GM12875 (cell line): ENCODE measurements at regions not wholly inside any gene's neighbourhood (a gene's known extent, or its start where the extent isn't known, plus 50 kb on each side); places are given as distances from the start of the nearest gene placed in this dataset.

Experiments
- H3K4me3 ChIP-seq: one replicate; pipeline ENCODE4 v1.5.1; 2011; ENCODE audit warnings: low read depth, low read length, control low read depth
- CTCF ChIP-seq: IDR thresholded peaks from 2 replicates; pipeline ENCODE4 v1.5.1; 2011; ENCODE audit warnings: low read depth, mild to moderate bottlenecking, control low read depth, inconsistent platforms, low read length, moderate library complexity, borderline replicate concordance; ENCODE audit not compliant: insufficient read depth

- TF ChIP-seq CTCF = no peak
- no peak overlapping the region for H3K4me3 ChIP-seq
Measured at GRCh38 chr6:109295774-109296156, 86.5 kb downstream of the CD164 start.

DNA sequence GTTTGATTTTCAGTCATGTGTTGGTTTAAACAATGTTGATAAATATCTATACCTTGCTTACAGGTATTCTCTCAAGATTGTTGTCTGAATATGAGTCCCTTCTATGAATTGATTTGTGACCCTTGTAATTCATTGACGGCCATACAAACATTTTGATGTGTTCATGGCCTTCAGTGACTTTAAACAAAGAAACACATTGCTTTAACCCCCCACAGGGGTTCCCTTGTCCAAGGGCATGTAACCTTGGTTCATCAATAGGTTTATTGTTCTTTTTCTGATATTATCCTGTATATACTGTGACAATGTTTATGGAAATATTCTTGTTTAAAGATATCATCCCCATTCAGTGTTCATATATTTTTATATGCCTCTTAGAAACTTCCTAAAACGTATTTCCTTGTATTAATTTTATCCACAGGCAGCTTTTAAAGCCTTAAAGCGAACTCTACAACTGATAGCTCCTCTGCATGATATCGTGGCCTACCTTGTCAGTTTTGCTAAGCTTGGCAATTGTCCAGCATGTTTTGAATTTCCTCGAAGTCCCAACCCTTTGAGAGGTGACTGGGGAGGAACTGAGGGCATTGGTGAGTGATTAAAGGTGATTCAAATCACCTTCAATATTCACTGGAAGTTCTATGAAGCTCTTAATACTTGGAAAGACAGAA, 87.0 kb downstream of the CD164 start:
- no peak for TF ChIP-seq CTCF
- no peak overlapping the region for H3K4me3 ChIP-seq

DNA sequence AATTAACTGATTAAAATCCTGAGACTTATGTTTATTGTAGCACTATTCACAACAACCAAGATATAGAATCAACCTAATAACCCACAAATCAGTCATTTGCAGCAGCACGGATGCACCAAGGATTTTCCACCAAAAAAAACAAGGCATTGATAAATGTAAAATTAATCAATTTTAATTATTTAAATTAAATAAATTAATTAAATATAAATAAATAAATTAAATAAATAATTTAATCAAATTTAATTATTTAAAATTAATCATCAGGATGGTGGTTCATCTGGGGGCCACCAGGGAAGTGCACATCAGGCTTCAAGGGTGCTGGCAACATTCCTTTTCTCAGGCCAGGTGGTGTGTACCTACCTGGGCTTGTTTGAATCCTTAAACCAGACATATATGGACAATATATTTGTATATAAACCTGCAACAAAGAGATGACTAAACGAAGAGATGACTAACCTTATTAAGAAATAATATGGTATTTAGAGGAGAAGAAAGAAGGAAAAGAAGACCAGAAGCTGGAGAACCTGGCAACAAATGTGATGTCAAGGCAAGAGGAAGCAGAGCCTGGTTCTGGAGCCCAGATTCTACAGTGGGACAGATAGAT, 89.2 kb downstream of the CD164 start:
- TF ChIP-seq CTCF = no peak
- H3K4me3 ChIP-seq = no peak overlapping the region

DNA sequence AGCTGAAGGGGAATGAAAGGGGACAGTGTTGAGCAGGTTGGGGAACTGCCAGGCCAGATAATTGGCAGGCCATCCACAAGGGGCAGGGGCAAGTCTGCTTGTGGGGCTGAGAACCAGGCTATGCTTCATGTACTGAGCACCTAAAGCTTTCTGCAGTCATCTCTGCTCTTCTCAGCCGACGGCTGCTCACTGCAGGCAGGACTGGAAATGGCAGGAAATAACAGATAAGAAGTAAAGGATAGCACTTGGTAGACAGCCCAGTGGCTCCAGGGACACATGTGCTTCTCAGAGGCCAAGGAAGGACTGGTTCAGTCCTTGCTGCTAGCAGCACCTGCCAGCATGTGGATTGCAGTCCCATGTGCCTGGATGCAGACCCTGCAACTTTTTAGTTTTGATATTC, 89.8 kb downstream of the CD164 start:
- H3K4me3 ChIP-seq = no peak overlapping the region
- no peak for TF ChIP-seq CTCF

- no peak overlapping the region for H3K4me3 ChIP-seq
- no peak for TF ChIP-seq CTCF
Measured at GRCh38 chr6:109291902-109292301, 90.4 kb downstream of the CD164 start.

- H3K4me3 ChIP-seq = no peak overlapping the region
- TF ChIP-seq CTCF = no peak
Measured at GRCh38 chr6:109290143-109290931, 91.9 kb downstream of the CD164 start.
